ENCODE measurements at regions not wholly inside any gene's neighbourhood (a gene's known extent, or its start where the extent isn't known, plus 50 kb on each side); places are given as distances from the start of the nearest gene placed in this dataset.

GRCh38 chr6:144411531-144412165 lies 126.5 kb downstream of the UTRN start:
- TF ChIP-seq EP300 (IDR thresholded peaks at IDR 0.05; ENCODE audit: borderline replicate concordance), result no peak
- no peak for TF ChIP-seq CREB1 (IDR thresholded peaks at IDR 0.05; ENCODE audit: low read depth)
- no peak for TF ChIP-seq TCF12 (IDR thresholded peaks at IDR 0.05; ENCODE audit: low read depth)
- TF ChIP-seq NFIC (IDR thresholded peaks at IDR 0.05), result no peak
- TF ChIP-seq REST (IDR thresholded peaks at IDR 0.05; ENCODE audit: low read depth), result no peak
- no peak for TF ChIP-seq USF1 (IDR thresholded peaks at IDR 0.05)
- no peak for TF ChIP-seq YY1 (IDR thresholded peaks at IDR 0.05; ENCODE audit: low read depth)
- no peak for TF ChIP-seq TAF1 (IDR thresholded peaks at IDR 0.05; ENCODE audit: low read depth)
- TF ChIP-seq CEBPB (IDR thresholded peaks at IDR 0.05), result no peak
- TF ChIP-seq TEAD4 (IDR thresholded peaks at IDR 0.05), result no peak
